ENCODE measurements at regions not wholly inside any gene's neighbourhood (a gene's known extent, or its start where the extent isn't known, plus 50 kb on each side); places are given as distances from the start of the nearest gene placed in this dataset.
"Not testable (repeated sequence)": the region's sequence is repeated elsewhere in the genome, so short reads cannot be mapped to it uniquely, and the experiment has no call there.

DNA sequence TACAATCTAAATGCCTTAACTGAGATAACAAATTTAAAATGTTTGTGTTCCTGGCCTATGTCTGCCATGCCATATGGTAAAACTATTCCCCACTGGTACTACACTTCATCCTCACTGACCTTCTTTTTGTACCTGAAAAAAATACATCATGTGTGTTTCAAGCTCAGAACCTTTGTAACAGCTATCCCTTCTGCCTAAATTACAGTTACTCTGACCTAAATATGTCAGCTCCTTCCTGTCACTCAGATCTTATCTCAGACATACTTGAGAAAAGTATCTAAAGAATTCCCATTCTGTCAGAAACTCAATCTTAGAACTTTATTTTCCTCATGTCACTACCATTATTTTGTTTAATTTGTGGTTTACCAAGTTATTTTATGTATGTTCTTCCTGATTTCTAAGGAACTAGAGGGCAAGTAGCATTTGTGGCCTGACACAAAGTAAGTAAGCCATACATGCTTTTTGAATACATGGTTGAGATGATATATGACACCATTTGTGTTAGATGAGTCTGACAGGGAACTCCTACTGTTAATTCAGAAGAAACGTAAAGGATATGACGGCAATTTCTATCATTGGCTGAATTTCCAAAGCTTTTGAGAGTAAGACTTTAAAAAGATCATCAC, 456.5 kb upstream of the NDST3 start:
- H3K27ac ChIP-seq (ENCODE audit: low read depth, low read length) = no peak overlapping the region
- TF ChIP-seq, protein P1, sequence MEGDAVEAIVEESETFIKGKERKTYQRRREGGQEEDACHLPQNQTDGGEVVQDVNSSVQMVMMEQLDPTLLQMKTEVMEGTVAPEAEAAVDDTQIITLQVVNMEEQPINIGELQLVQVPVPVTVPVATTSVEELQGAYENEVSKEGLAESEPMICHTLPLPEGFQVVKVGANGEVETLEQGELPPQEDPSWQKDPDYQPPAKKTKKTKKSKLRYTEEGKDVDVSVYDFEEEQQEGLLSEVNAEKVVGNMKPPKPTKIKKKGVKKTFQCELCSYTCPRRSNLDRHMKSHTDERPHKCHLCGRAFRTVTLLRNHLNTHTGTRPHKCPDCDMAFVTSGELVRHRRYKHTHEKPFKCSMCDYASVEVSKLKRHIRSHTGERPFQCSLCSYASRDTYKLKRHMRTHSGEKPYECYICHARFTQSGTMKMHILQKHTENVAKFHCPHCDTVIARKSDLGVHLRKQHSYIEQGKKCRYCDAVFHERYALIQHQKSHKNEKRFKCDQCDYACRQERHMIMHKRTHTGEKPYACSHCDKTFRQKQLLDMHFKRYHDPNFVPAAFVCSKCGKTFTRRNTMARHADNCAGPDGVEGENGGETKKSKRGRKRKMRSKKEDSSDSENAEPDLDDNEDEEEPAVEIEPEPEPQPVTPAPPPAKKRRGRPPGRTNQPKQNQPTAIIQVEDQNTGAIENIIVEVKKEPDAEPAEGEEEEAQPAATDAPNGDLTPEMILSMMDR (IDR thresholded peaks at IDR 0.05; ENCODE audit: low read depth, low read length, poor library complexity, severe bottlenecking) = no peak
- no peak for TF ChIP-seq EZH2phosphoT487 (IDR thresholded peaks at IDR 0.05; ENCODE audit: borderline replicate concordance, low read length)
- no peaks in the 10 kb centered on the region for H3K36me3 ChIP-seq (ENCODE audit: control insufficient read depth, low read length)
- H3K9me3 ChIP-seq (ENCODE audit: control insufficient read depth, insufficient read depth, low read length) = no peaks in the 10 kb centered on the region
- no peaks in the 10 kb centered on the region for H3F3A ChIP-seq (ENCODE audit: control insufficient read depth, insufficient read depth)
- H3K9me2 ChIP-seq (replicated peaks; ENCODE audit: control insufficient read depth, low read length) = no peaks in the 10 kb centered on the region
- H3K4me2 ChIP-seq (ENCODE audit: low read length) = no peak overlapping the region
- no peaks in the 10 kb centered on the region for H4K20me1 ChIP-seq (ENCODE audit: control insufficient read depth, insufficient read depth, low read depth, low read length)
- no peak overlapping the region for H3K4me3 ChIP-seq (ENCODE audit: low read length)
- H3K27me3 ChIP-seq (ENCODE audit: control insufficient read depth, low read length) = no peaks in the 10 kb centered on the region
- H3K79me2 ChIP-seq (ENCODE audit: control insufficient read depth, low read length) = no peaks in the 10 kb centered on the region
- H3K4me1 ChIP-seq (ENCODE audit: control insufficient read depth, low read length) = no peaks in the 10 kb centered on the region

DNA sequence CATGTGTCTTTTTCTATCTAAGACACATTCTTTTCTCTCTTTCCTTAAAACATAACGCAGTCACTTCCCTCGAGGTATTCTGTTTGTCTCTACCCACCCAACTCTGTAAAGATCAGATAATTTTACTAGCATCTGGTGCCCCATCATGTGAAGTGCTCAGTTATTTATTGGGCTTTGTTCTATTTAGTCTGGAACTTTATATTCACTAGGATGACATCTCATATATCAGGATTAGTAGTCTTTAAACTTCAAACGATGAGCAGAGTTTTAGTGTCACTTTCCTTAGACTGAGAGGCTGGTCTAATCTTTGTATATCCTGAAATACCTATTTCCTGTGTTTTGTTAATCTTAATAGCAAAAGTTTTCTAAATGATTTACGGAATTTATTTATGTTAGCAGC, 445.5 kb upstream of the NDST3 start:
- H3K4me1 ChIP-seq (ENCODE audit: control insufficient read depth, low read length) = no peaks in the 10 kb centered on the region
- no peaks in the 10 kb centered on the region for H3F3A ChIP-seq (ENCODE audit: control insufficient read depth, insufficient read depth)
- H3K27me3 ChIP-seq (ENCODE audit: control insufficient read depth, low read length) = no peaks in the 10 kb centered on the region
- TF ChIP-seq, protein P1 (IDR thresholded peaks at IDR 0.05; ENCODE audit: low read depth, low read length, poor library complexity, severe bottlenecking) = no peak
- no peak for TF ChIP-seq EZH2phosphoT487 (IDR thresholded peaks at IDR 0.05; ENCODE audit: borderline replicate concordance, low read length)
- no peaks in the 10 kb centered on the region for H3K79me2 ChIP-seq (ENCODE audit: control insufficient read depth, low read length)
- no peaks in the 10 kb centered on the region for H3K36me3 ChIP-seq (ENCODE audit: control insufficient read depth, low read length)
- no peak overlapping the region for H3K4me2 ChIP-seq (ENCODE audit: low read length)
- H3K4me3 ChIP-seq (ENCODE audit: low read length) = no peak overlapping the region
- no peak overlapping the region for H3K27ac ChIP-seq (ENCODE audit: low read depth, low read length)
- no peaks in the 10 kb centered on the region for H3K9me2 ChIP-seq (replicated peaks; ENCODE audit: control insufficient read depth, low read length)
- H3K9me3 ChIP-seq (ENCODE audit: control insufficient read depth, insufficient read depth, low read length) = no peaks in the 10 kb centered on the region
- H4K20me1 ChIP-seq (ENCODE audit: control insufficient read depth, insufficient read depth, low read depth, low read length) = no peaks in the 10 kb centered on the region

DNA sequence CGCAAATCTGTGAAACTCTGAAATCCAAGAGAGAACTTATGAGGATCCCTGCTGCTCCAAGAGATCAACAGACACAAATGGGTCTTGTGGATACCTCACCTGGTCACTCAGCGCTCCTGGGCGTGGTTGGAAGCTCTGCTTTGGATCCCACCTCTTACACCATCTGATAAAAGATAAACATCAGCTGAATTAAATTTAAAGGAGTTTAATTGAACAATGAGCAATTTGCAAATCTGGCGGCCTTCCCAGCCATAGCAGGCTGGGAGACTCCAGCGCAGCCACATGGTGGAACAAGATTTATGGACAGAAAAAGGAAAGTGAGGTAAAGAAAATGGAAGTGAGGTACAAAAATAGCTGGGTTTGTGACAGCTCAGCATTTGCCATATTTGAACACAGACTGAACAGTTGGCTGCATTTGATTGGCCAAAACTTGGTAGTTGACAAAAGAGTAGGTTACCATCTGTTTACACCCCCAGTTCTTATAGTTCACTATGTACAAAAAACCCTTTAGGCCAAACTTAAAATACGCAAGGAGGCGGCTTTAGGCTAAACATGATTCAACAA, 437.3 kb upstream of the NDST3 start:
- Histone ChIP-seq H3F3A (ENCODE audit: control insufficient read depth, insufficient read depth) (no peaks in the 10 kb centered on the region), H3K4me2 (ENCODE audit: low read length) (no peak overlapping the region), H3K27ac (ENCODE audit: low read depth, low read length) (no peak overlapping the region), H3K36me3 (ENCODE audit: control insufficient read depth, low read length) (no peaks in the 10 kb centered on the region), H3K27me3 (ENCODE audit: control insufficient read depth, low read length) (no peaks in the 10 kb centered on the region), H3K4me3 (ENCODE audit: low read length) (no peak overlapping the region), H3K9me2 (replicated peaks; ENCODE audit: control insufficient read depth, low read length) (no peaks in the 10 kb centered on the region), H3K9me3 (ENCODE audit: control insufficient read depth, insufficient read depth, low read length) (no peaks in the 10 kb centered on the region), H3K79me2 (ENCODE audit: control insufficient read depth, low read length) (no peaks in the 10 kb centered on the region), H4K20me1 (ENCODE audit: control insufficient read depth, insufficient read depth, low read depth, low read length) (no peaks in the 10 kb centered on the region), H3K4me1 (ENCODE audit: control insufficient read depth, low read length) (no peaks in the 10 kb centered on the region)
- TF ChIP-seq, protein P1 (IDR thresholded peaks at IDR 0.05; ENCODE audit: low read depth, low read length, poor library complexity, severe bottlenecking) = no peak

DNA sequence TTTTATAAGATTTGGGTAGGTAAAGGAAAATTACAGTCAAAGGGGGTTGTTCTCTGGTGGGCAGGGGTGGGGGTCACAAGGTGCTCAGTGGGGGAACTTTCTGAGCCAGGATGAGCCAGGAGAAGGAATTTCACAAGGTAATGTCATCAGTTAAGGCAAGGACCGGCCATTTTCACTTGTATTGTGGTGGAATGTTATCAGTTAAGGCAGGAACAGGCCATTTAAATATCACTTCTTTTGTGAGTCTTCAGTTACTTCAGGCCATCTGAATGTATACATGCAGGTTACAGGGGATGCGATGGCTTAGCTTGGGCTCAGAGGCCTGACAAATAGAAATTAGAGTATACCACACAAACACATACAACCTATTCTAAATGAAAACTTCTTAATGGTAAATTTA, 434.9 kb upstream of the NDST3 start:
- not testable (repeated sequence) for H3K4me2 ChIP-seq (ENCODE audit: low read length); H3K27me3 ChIP-seq (ENCODE audit: control insufficient read depth, low read length); H3K4me3 ChIP-seq (ENCODE audit: low read length); H3K27ac ChIP-seq (ENCODE audit: low read depth, low read length); H3K9me3 ChIP-seq (ENCODE audit: control insufficient read depth, insufficient read depth, low read length); H3K9me2 ChIP-seq (replicated peaks; ENCODE audit: control insufficient read depth, low read length); H3F3A ChIP-seq (ENCODE audit: control insufficient read depth, insufficient read depth); H3K36me3 ChIP-seq (ENCODE audit: control insufficient read depth, low read length); H4K20me1 ChIP-seq (ENCODE audit: control insufficient read depth, insufficient read depth, low read depth, low read length); H3K79me2 ChIP-seq (ENCODE audit: control insufficient read depth, low read length); H3K4me1 ChIP-seq (ENCODE audit: control insufficient read depth, low read length)

DNA sequence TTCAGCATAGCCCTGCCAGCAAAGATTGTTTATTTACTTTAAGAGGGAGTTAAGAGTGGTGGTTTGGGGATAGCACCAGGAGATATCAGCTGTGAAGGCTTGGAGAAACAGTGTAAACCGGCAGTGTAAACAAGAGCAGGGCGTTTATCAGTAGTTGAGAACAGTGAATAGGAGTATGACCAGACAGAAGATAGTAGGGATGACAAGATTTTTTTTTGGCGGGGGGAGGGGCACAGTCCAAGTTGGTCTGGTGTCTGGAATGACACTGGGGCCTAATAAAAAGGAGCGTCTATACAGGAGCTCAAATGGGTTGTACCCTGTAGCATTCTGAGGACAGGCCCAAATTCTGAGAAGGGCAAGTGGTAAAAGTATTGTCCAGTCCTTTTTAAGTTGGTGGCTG, 433.4 kb upstream of the NDST3 start:
- not testable (repeated sequence) for H3K36me3 ChIP-seq (ENCODE audit: control insufficient read depth, low read length); H3F3A ChIP-seq (ENCODE audit: control insufficient read depth, insufficient read depth); H3K9me3 ChIP-seq (ENCODE audit: control insufficient read depth, insufficient read depth, low read length); H3K79me2 ChIP-seq (ENCODE audit: control insufficient read depth, low read length); H4K20me1 ChIP-seq (ENCODE audit: control insufficient read depth, insufficient read depth, low read depth, low read length); H3K4me2 ChIP-seq (ENCODE audit: low read length); H3K27me3 ChIP-seq (ENCODE audit: control insufficient read depth, low read length); H3K4me3 ChIP-seq (ENCODE audit: low read length); H3K4me1 ChIP-seq (ENCODE audit: control insufficient read depth, low read length); H3K27ac ChIP-seq (ENCODE audit: low read depth, low read length); H3K9me2 ChIP-seq (replicated peaks; ENCODE audit: control insufficient read depth, low read length)
